ENCODE measurements at regions not wholly inside any gene's neighbourhood (a gene's known extent, or its start where the extent isn't known, plus 50 kb on each side); places are given as distances from the start of the nearest gene placed in this dataset.

DNA sequence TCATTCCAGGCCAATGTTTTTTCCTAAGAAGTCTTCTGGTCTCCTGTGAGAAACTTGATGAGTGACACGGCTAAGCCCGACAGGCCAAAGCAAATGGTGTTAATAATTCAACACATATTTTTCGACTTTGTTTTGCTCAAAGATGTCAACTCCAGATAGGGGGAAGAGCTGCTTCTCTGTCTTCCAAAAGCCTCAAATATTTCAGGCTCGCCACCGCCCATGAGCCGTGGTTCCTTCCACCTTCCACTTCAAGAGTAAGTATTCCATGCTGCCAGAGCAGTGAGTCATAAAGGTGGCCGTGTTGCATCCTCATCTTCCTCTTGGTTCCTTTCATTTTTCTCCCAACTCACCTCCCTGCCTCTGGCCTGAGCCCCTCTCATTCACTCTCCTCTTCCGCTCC lies 272.6 kb downstream of the EFNB2 start:
- no peak overlapping the region for H3K27ac ChIP-seq
- no peaks in the 10 kb centered on the region for H3K4me1 ChIP-seq
- no peaks in the 10 kb centered on the region for H3K27me3 ChIP-seq
- WGBS, 2 donors, result 87 to 89% methylated on average over 8 of the region's 8 CpGs
- H3K4me3 ChIP-seq (replicated peaks in 1 of 3), result no peak overlapping the region
- DNase-seq, result no peak
- no peak for TF ChIP-seq POLR2A (IDR thresholded peaks at IDR 0.05)
- TF ChIP-seq, protein P1, sequence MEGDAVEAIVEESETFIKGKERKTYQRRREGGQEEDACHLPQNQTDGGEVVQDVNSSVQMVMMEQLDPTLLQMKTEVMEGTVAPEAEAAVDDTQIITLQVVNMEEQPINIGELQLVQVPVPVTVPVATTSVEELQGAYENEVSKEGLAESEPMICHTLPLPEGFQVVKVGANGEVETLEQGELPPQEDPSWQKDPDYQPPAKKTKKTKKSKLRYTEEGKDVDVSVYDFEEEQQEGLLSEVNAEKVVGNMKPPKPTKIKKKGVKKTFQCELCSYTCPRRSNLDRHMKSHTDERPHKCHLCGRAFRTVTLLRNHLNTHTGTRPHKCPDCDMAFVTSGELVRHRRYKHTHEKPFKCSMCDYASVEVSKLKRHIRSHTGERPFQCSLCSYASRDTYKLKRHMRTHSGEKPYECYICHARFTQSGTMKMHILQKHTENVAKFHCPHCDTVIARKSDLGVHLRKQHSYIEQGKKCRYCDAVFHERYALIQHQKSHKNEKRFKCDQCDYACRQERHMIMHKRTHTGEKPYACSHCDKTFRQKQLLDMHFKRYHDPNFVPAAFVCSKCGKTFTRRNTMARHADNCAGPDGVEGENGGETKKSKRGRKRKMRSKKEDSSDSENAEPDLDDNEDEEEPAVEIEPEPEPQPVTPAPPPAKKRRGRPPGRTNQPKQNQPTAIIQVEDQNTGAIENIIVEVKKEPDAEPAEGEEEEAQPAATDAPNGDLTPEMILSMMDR (IDR thresholded peaks at IDR 0.05), result no peak
- intact Hi-C loops (cut with DNase I), result no loop called here
- H3K9me3 ChIP-seq, result no peaks in the 10 kb centered on the region
- no peaks in the 10 kb centered on the region for H3K36me3 ChIP-seq

DNA sequence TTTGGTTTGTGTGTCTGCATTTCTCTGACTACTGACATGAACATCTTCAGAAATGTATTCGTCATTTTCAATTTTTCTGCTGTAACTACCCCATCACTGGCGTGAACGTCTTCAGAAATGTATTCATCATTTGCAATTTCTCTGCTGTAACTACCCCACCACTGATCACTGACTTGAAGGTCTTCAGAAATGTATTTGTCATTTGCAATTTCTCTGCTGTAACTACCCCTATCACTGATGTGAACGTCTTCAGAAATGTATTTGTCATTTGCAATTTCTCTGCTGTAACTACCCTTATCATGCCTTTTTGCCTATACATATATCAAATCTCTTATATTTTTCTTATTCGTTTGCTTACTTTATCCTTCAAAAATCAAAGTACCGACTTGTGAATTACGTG lies 274.0 kb downstream of the EFNB2 start:
- intact Hi-C loops (cut with DNase I), result no loop called here
- H3K4me3 ChIP-seq (replicated peaks in 1 of 3), result no peak overlapping the region
- no peak overlapping the region for H3K27ac ChIP-seq
- TF ChIP-seq, protein P1 (IDR thresholded peaks at IDR 0.05), result no peak
- no peak for TF ChIP-seq POLR2A (IDR thresholded peaks at IDR 0.05)
- no peaks in the 10 kb centered on the region for H3K36me3 ChIP-seq
- no peak for DNase-seq
- no peaks in the 10 kb centered on the region for H3K27me3 ChIP-seq
- 94 to 97% methylated on average over 7 of the region's 7 CpGs for WGBS, 2 donors
- H3K4me1 ChIP-seq, result no peaks in the 10 kb centered on the region
- no peaks in the 10 kb centered on the region for H3K9me3 ChIP-seq

DNA sequence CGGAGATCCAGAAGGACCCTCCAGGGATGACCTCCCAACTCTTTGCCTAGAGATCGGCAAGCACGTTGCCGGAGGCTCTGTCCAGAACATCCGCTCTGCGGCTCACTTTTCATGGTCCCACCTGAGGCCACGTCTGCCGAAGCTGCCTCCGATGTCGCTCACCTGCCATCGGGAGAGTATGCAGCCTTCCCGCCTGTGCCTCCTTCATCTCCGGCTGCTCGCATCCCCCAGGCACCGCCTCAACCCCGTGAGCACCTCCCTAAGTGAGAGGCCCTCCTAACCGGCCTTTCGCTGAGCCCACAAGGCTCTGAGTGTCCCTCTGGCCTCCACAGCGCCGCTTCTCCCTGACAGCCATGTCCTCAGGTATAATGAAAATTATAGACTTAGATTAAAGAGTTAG lies 275.1 kb downstream of the EFNB2 start:
- H3K27ac ChIP-seq, result no peak overlapping the region
- TF ChIP-seq POLR2A (IDR thresholded peaks at IDR 0.05), result no peak
- TF ChIP-seq, protein P1 (IDR thresholded peaks at IDR 0.05), result no peak
- intact Hi-C loops (cut with DNase I), result no loop called here
- no peaks in the 10 kb centered on the region for H3K36me3 ChIP-seq
- no peaks in the 10 kb centered on the region for H3K4me1 ChIP-seq
- no peak for DNase-seq
- WGBS, 2 donors, result 99% methylated on average over 20 of the region's 20 CpGs
- no peaks in the 10 kb centered on the region for H3K27me3 ChIP-seq
- no peak overlapping the region for H3K4me3 ChIP-seq (replicated peaks in 1 of 3)
- no peaks in the 10 kb centered on the region for H3K9me3 ChIP-seq

DNA sequence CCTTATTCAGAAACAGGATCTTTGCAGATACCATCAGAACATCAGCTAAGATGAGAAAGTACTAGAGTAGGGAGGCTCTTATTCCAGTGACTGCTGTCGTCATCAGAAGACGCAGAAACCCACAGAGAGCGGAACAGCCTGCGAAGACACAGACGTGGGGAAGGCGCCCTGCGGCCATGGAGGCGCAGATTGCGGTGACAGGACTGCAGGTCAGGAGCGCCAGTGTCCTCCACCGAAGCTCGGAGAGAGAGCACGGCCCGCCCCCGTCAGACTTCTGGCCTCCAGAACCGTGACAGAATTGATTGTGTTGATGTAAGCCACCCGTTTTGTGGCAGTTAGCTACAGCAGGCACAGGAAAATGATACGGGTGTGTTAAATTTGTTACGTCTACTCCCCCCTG lies 275.5 kb downstream of the EFNB2 start:
- H3K36me3 ChIP-seq, result no peaks in the 10 kb centered on the region
- H3K9me3 ChIP-seq, result no peaks in the 10 kb centered on the region
- H3K4me1 ChIP-seq, result no peaks in the 10 kb centered on the region
- WGBS, 2 donors, result 96 to 97% methylated on average over 19 of the region's 19 CpGs
- no peak overlapping the region for H3K27ac ChIP-seq
- H3K4me3 ChIP-seq (replicated peaks in 1 of 3), result no peak overlapping the region
- intact Hi-C loops (cut with DNase I), result no loop called here
- TF ChIP-seq, protein P1 (IDR thresholded peaks at IDR 0.05), result no peak
- no peak for TF ChIP-seq POLR2A (IDR thresholded peaks at IDR 0.05)
- no peaks in the 10 kb centered on the region for H3K27me3 ChIP-seq
- DNase-seq, result no peak

DNA sequence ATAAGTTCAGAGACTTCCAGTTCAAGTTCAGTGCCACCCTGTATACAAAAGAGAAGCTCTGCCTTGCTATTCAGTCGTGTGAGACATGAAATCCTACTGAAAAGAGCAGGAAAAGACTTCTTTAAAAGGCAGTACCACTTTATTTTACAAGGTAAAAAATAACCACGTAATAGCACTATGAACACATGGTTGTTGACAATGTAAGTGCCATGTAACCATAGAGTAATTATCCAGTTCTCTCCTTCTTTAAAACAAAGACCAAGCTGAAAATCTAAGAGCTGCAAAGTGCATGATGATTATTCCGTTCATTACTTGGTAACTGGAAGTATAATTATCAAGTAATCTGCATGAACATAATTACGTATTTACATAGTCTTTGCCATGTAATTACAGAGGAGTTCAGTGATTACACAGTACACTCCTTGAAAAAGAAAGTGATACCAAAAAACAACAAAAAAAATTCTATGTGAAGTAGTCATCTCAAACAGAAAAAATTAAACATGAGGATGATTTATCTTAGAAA lies 288.7 kb downstream of the EFNB2 start:
- DNase-seq, result no peak

More for the DNA sequence above, 288.7 kb downstream of the EFNB2 start:
- Histone ChIP-seq H3K36me3 (no peaks in the 10 kb centered on the region), H3K4me3 (replicated peaks in 1 of 3) (no peak overlapping the region), H3K27ac (no peak overlapping the region), H3K9me3 (no peaks in the 10 kb centered on the region), H3K27me3 (no peaks in the 10 kb centered on the region), H3K4me1 (no peaks in the 10 kb centered on the region)
- TF ChIP-seq, protein P1 (IDR thresholded peaks at IDR 0.05), result no peak
- no peak for TF ChIP-seq POLR2A (IDR thresholded peaks at IDR 0.05)
- intact Hi-C loops (cut with DNase I), result no loop called here
- WGBS, 2 donors, result 60 to 61% methylated on average over 4 of the region's 4 CpGs

All from thyroid gland (tissue), 4 donors.